ENCODE measurements at regions not wholly inside any gene's neighbourhood (a gene's known extent, or its start where the extent isn't known, plus 50 kb on each side); places are given as distances from the start of the nearest gene placed in this dataset.

- no peak overlapping the region for H3K27ac ChIP-seq (ENCODE audit: insufficient read depth, low read depth, low read length, poor library complexity, severe bottlenecking)
- no peaks in the 10 kb centered on the region for H3K4me1 ChIP-seq (ENCODE audit: control insufficient read depth, insufficient read depth, low read length)
- H3K4me3 ChIP-seq (ENCODE audit: insufficient read depth, low read depth, low read length) = no peak overlapping the region
- WGBS, 2 experiments = 92 to 100% methylated on average over 1 to 2 of the region's 3 CpGs
- H3K9me3 ChIP-seq (ENCODE audit: control insufficient read depth, low read length) = no peaks in the 10 kb centered on the region
- H3K27me3 ChIP-seq (ENCODE audit: control insufficient read depth, insufficient read depth, low read length, poor library complexity, severe bottlenecking) = no peaks in the 10 kb centered on the region
- H3K36me3 ChIP-seq (ENCODE audit: control insufficient read depth, insufficient read depth, low read length) = no peaks in the 10 kb centered on the region
Measured at GRCh38 chr1:199641531-199641930, 386.0 kb upstream of the NR5A2 start.

GRCh38 chr1:199644912-199645311, 382.6 kb upstream of the NR5A2 start:
- H3K27me3 ChIP-seq (ENCODE audit: control insufficient read depth, insufficient read depth, low read length, poor library complexity, severe bottlenecking) = no peaks in the 10 kb centered on the region
- WGBS, 2 experiments = no CpG with 5 or more reads among the region's 1 CpG
- H3K4me1 ChIP-seq (ENCODE audit: control insufficient read depth, insufficient read depth, low read length) = no peaks in the 10 kb centered on the region
- no peak overlapping the region for H3K4me3 ChIP-seq (ENCODE audit: insufficient read depth, low read depth, low read length)
- no peak overlapping the region for H3K27ac ChIP-seq (ENCODE audit: insufficient read depth, low read depth, low read length, poor library complexity, severe bottlenecking)
- H3K36me3 ChIP-seq (ENCODE audit: control insufficient read depth, insufficient read depth, low read length) = no peaks in the 10 kb centered on the region
- no peaks in the 10 kb centered on the region for H3K9me3 ChIP-seq (ENCODE audit: control insufficient read depth, low read length)

GRCh38 chr1:199646761-199647160, 380.7 kb upstream of the NR5A2 start:
- H3K27me3 ChIP-seq (ENCODE audit: control insufficient read depth, insufficient read depth, low read length, poor library complexity, severe bottlenecking) = no peaks in the 10 kb centered on the region
- H3K36me3 ChIP-seq (ENCODE audit: control insufficient read depth, insufficient read depth, low read length) = no peaks in the 10 kb centered on the region
- H3K4me3 ChIP-seq (ENCODE audit: insufficient read depth, low read depth, low read length) = no peak overlapping the region
- H3K9me3 ChIP-seq (ENCODE audit: control insufficient read depth, low read length) = no peaks in the 10 kb centered on the region
- WGBS, 2 experiments = 86 to 97% methylated on average over 2 of the region's 2 CpGs
- H3K27ac ChIP-seq (ENCODE audit: insufficient read depth, low read depth, low read length, poor library complexity, severe bottlenecking) = no peak overlapping the region
- H3K4me1 ChIP-seq (ENCODE audit: control insufficient read depth, insufficient read depth, low read length) = no peaks in the 10 kb centered on the region

GRCh38 chr1:199657449-199657848, 370.1 kb upstream of the NR5A2 start:
- Histone ChIP-seq H3K27me3 (ENCODE audit: control insufficient read depth, insufficient read depth, low read length, poor library complexity, severe bottlenecking) (no peaks in the 10 kb centered on the region), H3K4me1 (ENCODE audit: control insufficient read depth, insufficient read depth, low read length) (no peaks in the 10 kb centered on the region), H3K36me3 (ENCODE audit: control insufficient read depth, insufficient read depth, low read length) (no peaks in the 10 kb centered on the region), H3K9me3 (ENCODE audit: control insufficient read depth, low read length) (no peaks in the 10 kb centered on the region), H3K27ac (ENCODE audit: insufficient read depth, low read depth, low read length, poor library complexity, severe bottlenecking) (no peak overlapping the region), H3K4me3 (ENCODE audit: insufficient read depth, low read depth, low read length) (no peak overlapping the region)
- WGBS, 2 experiments = 84% methylated on average over 2 of the region's 3 CpGs; no CpG with 5 or more reads in 1 of the 2 experiments

GRCh38 chr1:199660071-199660470, 367.4 kb upstream of the NR5A2 start:
- WGBS, 2 experiments = 89 to 96% methylated on average over 2 of the region's 2 CpGs
- no peaks in the 10 kb centered on the region for H3K36me3 ChIP-seq (ENCODE audit: control insufficient read depth, insufficient read depth, low read length)
- no peaks in the 10 kb centered on the region for H3K4me1 ChIP-seq (ENCODE audit: control insufficient read depth, insufficient read depth, low read length)
- no peaks in the 10 kb centered on the region for H3K9me3 ChIP-seq (ENCODE audit: control insufficient read depth, low read length)
- no peaks in the 10 kb centered on the region for H3K27me3 ChIP-seq (ENCODE audit: control insufficient read depth, insufficient read depth, low read length, poor library complexity, severe bottlenecking)
- no peak overlapping the region for H3K4me3 ChIP-seq (ENCODE audit: insufficient read depth, low read depth, low read length)
- no peak overlapping the region for H3K27ac ChIP-seq (ENCODE audit: insufficient read depth, low read depth, low read length, poor library complexity, severe bottlenecking)

GRCh38 chr1:199665371-199665770, 362.1 kb upstream of the NR5A2 start:
- Histone ChIP-seq H3K27me3 (ENCODE audit: control insufficient read depth, insufficient read depth, low read length, poor library complexity, severe bottlenecking) (no peaks in the 10 kb centered on the region), H3K27ac (ENCODE audit: insufficient read depth, low read depth, low read length, poor library complexity, severe bottlenecking) (no peak overlapping the region), H3K4me1 (ENCODE audit: control insufficient read depth, insufficient read depth, low read length) (no peaks in the 10 kb centered on the region), H3K9me3 (ENCODE audit: control insufficient read depth, low read length) (no peaks in the 10 kb centered on the region), H3K4me3 (ENCODE audit: insufficient read depth, low read depth, low read length) (no peak overlapping the region), H3K36me3 (ENCODE audit: control insufficient read depth, insufficient read depth, low read length) (no peaks in the 10 kb centered on the region)
- 83 to 90% methylated on average over 1 of the region's 1 CpG for WGBS, 2 experiments

- no peaks in the 10 kb centered on the region for H3K4me1 ChIP-seq (ENCODE audit: control insufficient read depth, insufficient read depth, low read length)
- 96 to 99% methylated on average over 7 to 10 of the region's 10 CpGs for WGBS, 2 experiments
- H3K27ac ChIP-seq (ENCODE audit: insufficient read depth, low read depth, low read length, poor library complexity, severe bottlenecking) = no peak overlapping the region
- H3K4me3 ChIP-seq (ENCODE audit: insufficient read depth, low read depth, low read length) = no peak overlapping the region
- H3K36me3 ChIP-seq (ENCODE audit: control insufficient read depth, insufficient read depth, low read length) = no peaks in the 10 kb centered on the region
- no peaks in the 10 kb centered on the region for H3K27me3 ChIP-seq (ENCODE audit: control insufficient read depth, insufficient read depth, low read length, poor library complexity, severe bottlenecking)
- no peaks in the 10 kb centered on the region for H3K9me3 ChIP-seq (ENCODE audit: control insufficient read depth, low read length)
Measured at GRCh38 chr1:199667089-199667488, 360.4 kb upstream of the NR5A2 start.

- Histone ChIP-seq H3K4me3 (ENCODE audit: insufficient read depth, low read depth, low read length) (no peak overlapping the region), H3K36me3 (ENCODE audit: control insufficient read depth, insufficient read depth, low read length) (no peaks in the 10 kb centered on the region), H3K27me3 (ENCODE audit: control insufficient read depth, insufficient read depth, low read length, poor library complexity, severe bottlenecking) (no peaks in the 10 kb centered on the region), H3K9me3 (ENCODE audit: control insufficient read depth, low read length) (no peaks in the 10 kb centered on the region), H3K27ac (ENCODE audit: insufficient read depth, low read depth, low read length, poor library complexity, severe bottlenecking) (no peak overlapping the region), H3K4me1 (ENCODE audit: control insufficient read depth, insufficient read depth, low read length) (no peaks in the 10 kb centered on the region)
Measured at GRCh38 chr1:199669916-199670315, 357.6 kb upstream of the NR5A2 start.

GRCh38 chr1:199671684-199672083, 355.8 kb upstream of the NR5A2 start:
- no peaks in the 10 kb centered on the region for H3K27me3 ChIP-seq (ENCODE audit: control insufficient read depth, insufficient read depth, low read length, poor library complexity, severe bottlenecking)
- no peak overlapping the region for H3K4me3 ChIP-seq (ENCODE audit: insufficient read depth, low read depth, low read length)
- H3K36me3 ChIP-seq (ENCODE audit: control insufficient read depth, insufficient read depth, low read length) = no peaks in the 10 kb centered on the region
- H3K9me3 ChIP-seq (ENCODE audit: control insufficient read depth, low read length) = no peaks in the 10 kb centered on the region
- WGBS, 2 experiments = 93 to 95% methylated on average over 3 of the region's 3 CpGs
- H3K4me1 ChIP-seq (ENCODE audit: control insufficient read depth, insufficient read depth, low read length) = no peaks in the 10 kb centered on the region
- H3K27ac ChIP-seq (ENCODE audit: insufficient read depth, low read depth, low read length, poor library complexity, severe bottlenecking) = no peak overlapping the region

GRCh38 chr1:199675937-199676336, 351.6 kb upstream of the NR5A2 start:
- H3K27me3 ChIP-seq (ENCODE audit: control insufficient read depth, insufficient read depth, low read length, poor library complexity, severe bottlenecking) = no peaks in the 10 kb centered on the region
- no peak overlapping the region for H3K4me3 ChIP-seq (ENCODE audit: insufficient read depth, low read depth, low read length)
- 91% methylated on average over 3 of the region's 3 CpGs for WGBS, 2 experiments
- no peaks in the 10 kb centered on the region for H3K9me3 ChIP-seq (ENCODE audit: control insufficient read depth, low read length)
- no peak overlapping the region for H3K27ac ChIP-seq (ENCODE audit: insufficient read depth, low read depth, low read length, poor library complexity, severe bottlenecking)
- no peaks in the 10 kb centered on the region for H3K4me1 ChIP-seq (ENCODE audit: control insufficient read depth, insufficient read depth, low read length)
- H3K36me3 ChIP-seq (ENCODE audit: control insufficient read depth, insufficient read depth, low read length) = no peaks in the 10 kb centered on the region

GRCh38 chr1:199678771-199679170, 348.7 kb upstream of the NR5A2 start:
- Histone ChIP-seq H3K27me3 (ENCODE audit: control insufficient read depth, insufficient read depth, low read length, poor library complexity, severe bottlenecking) (no peaks in the 10 kb centered on the region), H3K4me1 (ENCODE audit: control insufficient read depth, insufficient read depth, low read length) (no peaks in the 10 kb centered on the region), H3K9me3 (ENCODE audit: control insufficient read depth, low read length) (no peaks in the 10 kb centered on the region), H3K36me3 (ENCODE audit: control insufficient read depth, insufficient read depth, low read length) (no peaks in the 10 kb centered on the region), H3K27ac (ENCODE audit: insufficient read depth, low read depth, low read length, poor library complexity, severe bottlenecking) (no peak overlapping the region), H3K4me3 (ENCODE audit: insufficient read depth, low read depth, low read length) (no peak overlapping the region)
- 17% methylated on average over 1 of the region's 1 CpG; no CpG with 5 or more reads in 1 of the 2 experiments for WGBS, 2 experiments

Measured in ectodermal cell (in vitro differentiated cells).